Smooth muscle cell (in vitro differentiated cells): ENCODE measurements at regions not wholly inside any gene's neighbourhood (a gene's known extent, or its start where the extent isn't known, plus 50 kb on each side); places are given as distances from the start of the nearest gene placed in this dataset.

Experiments used
- DNase-seq: peaks from one replicate; lab custom pipeline; 2025; ENCODE audit not compliant: unreplicated experiment; lab: John Stamatoyannopoulos, UW
- H2AFZ ChIP-seq: fragments of 200-600 bp; sonication (generic); 2 replicates; pipeline ENCODE4 v1.6.0; 2016; ENCODE audit warnings: antibody characterized with exemption, low read depth, mild to moderate bottlenecking
- H3F3A ChIP-seq: fragments of 200-600 bp; sonication (generic); 2 replicates; pipeline ENCODE4 v1.6.0; 2017; ENCODE audit warnings: antibody characterized with exemption, low read depth
- H3K27ac ChIP-seq: fragments of 200-600 bp; sonication (generic); 2 replicates; pipeline ENCODE4 v1.5.1; 2016; ENCODE audit warnings: low read depth, mild to moderate bottlenecking
- H3K27me3 ChIP-seq: fragments of 200-600 bp; sonication (generic); 2 replicates; pipeline ENCODE4 v1.6.1; 2016; ENCODE audit warnings: low read depth, mild to moderate bottlenecking
- H3K36me3 ChIP-seq: fragments of 200-600 bp; sonication (generic); 2 replicates; pipeline ENCODE4 v1.5.1; 2016; ENCODE audit warnings: low read depth
- H3K4me1 ChIP-seq: fragments of 200-600 bp; sonication (generic); 2 replicates; pipeline ENCODE4 v1.5.1; 2016; ENCODE audit warnings: low read depth
- H3K4me2 ChIP-seq: fragments of 200-600 bp; sonication (generic); 2 replicates; pipeline ENCODE4 v1.6.0; 2016; ENCODE audit warnings: mild to moderate bottlenecking
- H3K4me3 ChIP-seq: fragments of 200-600 bp; sonication (generic); 2 replicates; pipeline ENCODE4 v1.5.1; 2016; ENCODE audit warnings: mild to moderate bottlenecking
- H3K79me2 ChIP-seq: fragments of 200-600 bp; sonication (generic); 2 replicates; pipeline ENCODE4 v1.6.0; 2016; ENCODE audit warnings: low read depth, mild to moderate bottlenecking
- H3K9ac ChIP-seq: fragments of 200-600 bp; sonication (generic); 2 replicates; pipeline ENCODE4 v1.6.0; 2016; ENCODE audit warnings: low read depth
- H3K9me3 ChIP-seq: fragments of 200-600 bp; sonication (generic); replicated peaks from 2 replicates; pipeline ENCODE4 v1.5.1; 2016; ENCODE audit warnings: low read depth
- H4K20me1 ChIP-seq: fragments of 200-600 bp; sonication (generic); 2 replicates; pipeline ENCODE4 v1.6.0; 2016; ENCODE audit warnings: low read depth
- CTCF ChIP-seq: fragments of 200-600 bp; sonication (generic); IDR thresholded peaks from 2 replicates; pipeline ENCODE4 v1.5.1; 2017; ENCODE audit warnings: borderline replicate concordance, mild to moderate bottlenecking, antibody characterized with exemption; ENCODE audit not compliant: insufficient read depth, poor library complexity, severe bottlenecking
- WGBS: methylation state at CpG from one replicate; pipeline ENCODE4 v1.1.7; 2016; ENCODE audit warnings: low lambda C conversion rate; 5-methylcytosine and 5-hydroxymethylcytosine counted together

DNA sequence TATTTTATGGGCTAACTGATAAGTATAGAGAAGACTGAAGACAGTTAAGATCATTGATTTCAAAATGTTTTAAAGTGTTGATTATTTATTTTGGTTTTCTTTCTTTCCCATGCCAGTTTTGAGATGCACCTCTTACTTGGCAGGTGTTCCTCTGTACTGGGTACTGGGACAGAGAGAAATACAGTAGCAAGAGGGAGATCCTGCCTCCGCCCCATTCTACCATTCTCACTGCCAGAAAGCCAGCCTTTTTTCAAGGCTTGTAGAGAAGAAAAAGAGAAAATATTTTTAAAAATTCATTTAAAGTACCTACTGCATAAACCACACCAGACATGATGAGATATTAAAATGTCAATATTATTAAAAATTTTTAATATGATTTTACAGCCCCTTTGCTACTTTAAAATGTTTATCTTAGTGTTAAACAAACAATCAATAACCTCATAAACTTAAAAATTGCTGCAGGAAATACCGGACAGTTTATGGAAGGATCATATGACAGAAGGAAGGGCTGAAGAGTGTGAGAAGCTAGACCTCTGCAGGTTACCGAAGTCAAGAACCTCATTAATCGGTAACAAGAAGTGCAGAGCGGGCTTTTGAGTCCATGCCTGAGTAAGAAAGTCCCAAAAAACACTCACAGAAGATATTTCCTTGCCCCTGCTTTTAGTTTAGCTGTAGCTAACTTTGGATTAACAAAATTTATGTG, 117.8 kb upstream of the ESR1 start:
- no peaks in the 10 kb centered on the region for H3K9me3 ChIP-seq
- H3K9ac ChIP-seq = no peak overlapping the region
- no peaks in the 10 kb centered on the region for H3F3A ChIP-seq
- H3K36me3 ChIP-seq = no peaks in the 10 kb centered on the region
- TF ChIP-seq CTCF = no peak
- no peak for DNase-seq
- WGBS = 89% methylated on average over 5 of the region's 5 CpGs
- H2AFZ ChIP-seq = no peak overlapping the region
- H3K4me1 ChIP-seq = no peaks in the 10 kb centered on the region
- H3K27ac ChIP-seq = no peak overlapping the region
- H3K4me2 ChIP-seq = no peak overlapping the region
- no peaks in the 10 kb centered on the region for H3K79me2 ChIP-seq
- H3K4me3 ChIP-seq = no peak overlapping the region
- no peaks in the 10 kb centered on the region for H4K20me1 ChIP-seq
- no peaks in the 10 kb centered on the region for H3K27me3 ChIP-seq

- Histone ChIP-seq H4K20me1 (no peaks in the 10 kb centered on the region), H3K79me2 (no peaks in the 10 kb centered on the region), H3K27me3 (no peaks in the 10 kb centered on the region), H3K27ac (no peak overlapping the region), H3F3A (no peaks in the 10 kb centered on the region), H3K9me3 (no peaks in the 10 kb centered on the region), H3K36me3 (no peaks in the 10 kb centered on the region), H2AFZ (peak overlapping the region; percentile 55), H3K4me1 (no peaks in the 10 kb centered on the region), H3K4me2 (no peak overlapping the region), H3K9ac (no peak overlapping the region), H3K4me3 (no peak overlapping the region)
- WGBS = 83% methylated on average over 4 of the region's 4 CpGs
- no peak for TF ChIP-seq CTCF
- no peak for DNase-seq
Observed at GRCh38 chr6:151690303-151690702, 117.2 kb upstream of the ESR1 start.

DNA sequence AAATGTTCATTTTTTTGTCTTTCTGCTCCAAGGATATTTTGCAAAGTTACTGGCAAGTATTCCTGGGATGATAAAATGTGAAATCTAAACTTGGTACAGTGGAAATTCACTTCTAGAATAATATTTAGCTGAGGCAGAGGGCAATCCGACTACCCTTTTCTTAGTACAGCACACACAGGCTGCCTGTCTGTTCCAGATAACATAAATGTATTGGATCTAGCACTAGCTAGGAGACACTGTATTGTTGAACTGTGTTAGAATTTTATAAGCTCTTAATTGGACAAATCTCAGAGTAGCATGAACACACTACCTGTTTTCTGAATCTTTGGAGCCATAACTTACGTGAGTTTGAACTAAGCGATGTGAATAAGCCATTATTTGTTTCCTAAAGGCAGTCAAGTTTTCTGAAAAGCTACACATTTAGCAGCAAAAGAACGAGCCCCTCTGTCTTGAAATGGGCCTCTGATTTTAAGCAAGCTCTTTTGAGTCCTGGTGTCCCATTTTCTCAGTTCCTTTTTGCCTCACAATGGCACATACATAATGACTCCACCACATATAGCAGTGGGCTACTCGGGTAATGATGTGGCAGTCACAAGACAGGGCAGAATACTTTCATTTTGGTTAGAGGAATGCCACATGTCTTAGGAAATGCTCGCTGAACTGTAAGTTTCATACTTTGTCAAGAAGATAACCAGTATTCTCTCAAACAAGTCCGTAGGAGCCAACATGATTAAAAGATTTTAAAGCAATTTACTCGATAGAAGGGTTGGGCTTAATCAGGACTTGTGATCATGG, 116.5 kb upstream of the ESR1 start:
- no peak overlapping the region for H3K9ac ChIP-seq
- H3K4me1 ChIP-seq = no peaks in the 10 kb centered on the region
- H3K79me2 ChIP-seq = no peaks in the 10 kb centered on the region
- no peak for TF ChIP-seq CTCF
- H3K36me3 ChIP-seq = no peaks in the 10 kb centered on the region
- H3F3A ChIP-seq = no peaks in the 10 kb centered on the region
- H4K20me1 ChIP-seq = no peaks in the 10 kb centered on the region
- WGBS = 90% methylated on average over 8 of the region's 8 CpGs
- no peak for DNase-seq
- H3K27ac ChIP-seq = no peak overlapping the region
- H3K27me3 ChIP-seq = no peaks in the 10 kb centered on the region
- peak overlapping the region; percentile 55 for H2AFZ ChIP-seq
- H3K4me3 ChIP-seq = no peak overlapping the region
- H3K9me3 ChIP-seq = no peaks in the 10 kb centered on the region
- H3K4me2 ChIP-seq = no peak overlapping the region

DNA sequence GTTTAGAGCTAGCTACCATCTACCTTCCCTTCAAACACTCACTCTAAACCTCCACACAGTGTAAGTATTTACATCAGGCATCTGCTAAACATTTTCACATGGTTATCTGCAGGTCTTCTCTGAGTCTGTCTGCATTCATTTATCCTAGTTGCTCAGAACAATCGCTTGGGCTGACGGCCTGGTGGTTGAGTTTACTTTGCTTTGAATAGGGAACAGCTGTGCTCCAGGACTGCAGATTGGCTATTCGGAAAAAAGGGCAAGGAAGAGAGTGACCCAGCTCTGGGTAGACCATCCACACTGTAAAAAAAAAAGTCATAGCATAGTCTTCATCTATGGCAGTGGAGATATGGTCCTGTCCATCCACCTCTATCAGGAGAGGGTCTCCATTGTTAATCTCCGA, 115.3 kb upstream of the ESR1 start:
- 85% methylated on average over 4 of the region's 4 CpGs for WGBS
- Histone ChIP-seq H3K9ac (no peak overlapping the region), H3K27me3 (no peaks in the 10 kb centered on the region), H3K79me2 (no peaks in the 10 kb centered on the region), H3K4me1 (no peaks in the 10 kb centered on the region), H3K4me3 (no peak overlapping the region), H3K9me3 (no peaks in the 10 kb centered on the region), H3K4me2 (no peak overlapping the region), H4K20me1 (no peaks in the 10 kb centered on the region), H3F3A (no peaks in the 10 kb centered on the region), H3K27ac (no peak overlapping the region), H2AFZ (no peak overlapping the region), H3K36me3 (no peaks in the 10 kb centered on the region)
- no peak for DNase-seq
- no peak for TF ChIP-seq CTCF
